ENCODE measurements at regions not wholly inside any gene's neighbourhood (a gene's known extent, or its start where the extent isn't known, plus 50 kb on each side); places are given as distances from the start of the nearest gene placed in this dataset.

GRCh38 chr2:204078003-204078698, 141.6 kb downstream of the ICOS start:
- TF ChIP-seq CTCF (IDR thresholded peaks at IDR 0.05) (no peak), POLR2A (IDR thresholded peaks at IDR 0.05) (no peak), EP300 (IDR thresholded peaks at IDR 0.05) (no peak), POLR2AphosphoS5 (IDR thresholded peaks at IDR 0.05) (no peak)
